IPS-15b (cell line): ENCODE measurements at regions not wholly inside any gene's neighbourhood (a gene's known extent, or its start where the extent isn't known, plus 50 kb on each side); places are given as distances from the start of the nearest gene placed in this dataset.

Experiments
- H3K27me3 ChIP-seq: one replicate; pipeline ENCODE4 v1.6.1; 2013; ENCODE audit warnings: low read length; ENCODE audit not compliant: control insufficient read depth, insufficient read depth
- H3K36me3 ChIP-seq: one replicate; pipeline ENCODE4 v1.6.1; 2013; ENCODE audit warnings: low read length; ENCODE audit not compliant: control insufficient read depth, insufficient read depth
- H3K4me1 ChIP-seq: one replicate; pipeline ENCODE4 v1.6.1; 2013; ENCODE audit warnings: mild to moderate bottlenecking, low read length; ENCODE audit not compliant: control insufficient read depth, insufficient read depth
- H3K4me3 ChIP-seq: one replicate; pipeline ENCODE4 v1.5.1; 2013; ENCODE audit warnings: low read depth, low read length
- H3K9ac ChIP-seq: one replicate; pipeline ENCODE4 v1.6.1; 2013; ENCODE audit warnings: low read depth, mild to moderate bottlenecking, low read length
- H3K9me3 ChIP-seq: one replicate; pipeline ENCODE4 v1.6.1; 2013; ENCODE audit warnings: mild to moderate bottlenecking, low read length; ENCODE audit not compliant: control insufficient read depth, insufficient read depth

- H3K27me3 ChIP-seq = no peaks in the 10 kb centered on the region
- H3K9me3 ChIP-seq = no peaks in the 10 kb centered on the region
- H3K4me1 ChIP-seq = no peaks in the 10 kb centered on the region
- no peak overlapping the region for H3K9ac ChIP-seq
- H3K4me3 ChIP-seq = no peak overlapping the region
- H3K36me3 ChIP-seq = no peaks in the 10 kb centered on the region
These were observed 898.2 kb upstream of the RAG2 start for GRCh38 chr11:37496201-37496600.

GRCh38 chr11:37484298-37484697 is 886.3 kb upstream of the RAG2 start:
- Histone ChIP-seq H3K27me3 (no peaks in the 10 kb centered on the region), H3K36me3 (no peaks in the 10 kb centered on the region), H3K9ac (no peak overlapping the region), H3K9me3 (no peaks in the 10 kb centered on the region), H3K4me1 (no peaks in the 10 kb centered on the region), H3K4me3 (no peak overlapping the region)

- no peaks in the 10 kb centered on the region for H3K4me1 ChIP-seq
- no peaks in the 10 kb centered on the region for H3K9me3 ChIP-seq
- H3K36me3 ChIP-seq = no peaks in the 10 kb centered on the region
- no peak overlapping the region for H3K4me3 ChIP-seq
- H3K27me3 ChIP-seq = no peaks in the 10 kb centered on the region
- H3K9ac ChIP-seq = no peak overlapping the region
These were observed 885.7 kb upstream of the RAG2 start for GRCh38 chr11:37483761-37484160.

- Histone ChIP-seq H3K4me3 (no peak overlapping the region), H3K9me3 (no peaks in the 10 kb centered on the region), H3K36me3 (no peaks in the 10 kb centered on the region), H3K9ac (no peak overlapping the region), H3K27me3 (no peaks in the 10 kb centered on the region), H3K4me1 (no peaks in the 10 kb centered on the region)
These were observed 876.9 kb upstream of the RAG2 start for GRCh38 chr11:37474889-37475288.

GRCh38 chr11:37468344-37468743 is 870.3 kb upstream of the RAG2 start:
- Histone ChIP-seq H3K4me3 (no peak overlapping the region), H3K36me3 (no peaks in the 10 kb centered on the region)

GRCh38 chr11:37465221-37465620 is 867.2 kb upstream of the RAG2 start:
- H3K27me3 ChIP-seq = no peaks in the 10 kb centered on the region
- H3K4me1 ChIP-seq = no peaks in the 10 kb centered on the region
- H3K4me3 ChIP-seq = no peak overlapping the region
- H3K36me3 ChIP-seq = no peaks in the 10 kb centered on the region
- H3K9me3 ChIP-seq = no peaks in the 10 kb centered on the region
- no peak overlapping the region for H3K9ac ChIP-seq

More at GRCh38 chr11:37468344-37468743, 870.3 kb upstream of the RAG2 start:
- H3K27me3 ChIP-seq = no peaks in the 10 kb centered on the region
- H3K9ac ChIP-seq = no peak overlapping the region
- no peaks in the 10 kb centered on the region for H3K4me1 ChIP-seq
- no peaks in the 10 kb centered on the region for H3K9me3 ChIP-seq

- Histone ChIP-seq H3K27me3 (no peaks in the 10 kb centered on the region), H3K9me3 (no peaks in the 10 kb centered on the region), H3K4me1 (no peaks in the 10 kb centered on the region), H3K9ac (no peak overlapping the region), H3K4me3 (no peak overlapping the region), H3K36me3 (no peaks in the 10 kb centered on the region)
These were observed 861.4 kb upstream of the RAG2 start for GRCh38 chr11:37459456-37459855.

GRCh38 chr11:37456746-37457145 is 858.7 kb upstream of the RAG2 start:
- Histone ChIP-seq H3K36me3 (no peaks in the 10 kb centered on the region), H3K4me1 (no peaks in the 10 kb centered on the region), H3K27me3 (no peaks in the 10 kb centered on the region), H3K9me3 (no peaks in the 10 kb centered on the region), H3K4me3 (no peak overlapping the region), H3K9ac (no peak overlapping the region)

- no peaks in the 10 kb centered on the region for H3K27me3 ChIP-seq
- no peak overlapping the region for H3K9ac ChIP-seq
- H3K36me3 ChIP-seq = no peaks in the 10 kb centered on the region
- no peaks in the 10 kb centered on the region for H3K4me1 ChIP-seq
- H3K9me3 ChIP-seq = no peaks in the 10 kb centered on the region
- H3K4me3 ChIP-seq = no peak overlapping the region
These were observed 853.9 kb upstream of the RAG2 start for GRCh38 chr11:37451903-37452302.

- H3K9me3 ChIP-seq = no peaks in the 10 kb centered on the region
- no peaks in the 10 kb centered on the region for H3K27me3 ChIP-seq
- no peak overlapping the region for H3K4me3 ChIP-seq
- H3K36me3 ChIP-seq = no peaks in the 10 kb centered on the region
- H3K4me1 ChIP-seq = no peaks in the 10 kb centered on the region
- no peak overlapping the region for H3K9ac ChIP-seq
These were observed 852.6 kb upstream of the RAG2 start for GRCh38 chr11:37450613-37451012.

- Histone ChIP-seq H3K27me3 (no peaks in the 10 kb centered on the region), H3K9me3 (no peaks in the 10 kb centered on the region), H3K36me3 (no peaks in the 10 kb centered on the region), H3K4me1 (no peaks in the 10 kb centered on the region), H3K4me3 (no peak overlapping the region), H3K9ac (no peak overlapping the region)
These were observed 851.1 kb upstream of the RAG2 start for GRCh38 chr11:37449146-37449545.

- Histone ChIP-seq H3K36me3 (no peaks in the 10 kb centered on the region), H3K27me3 (no peaks in the 10 kb centered on the region)
These were observed 844.5 kb upstream of the RAG2 start for GRCh38 chr11:37442576-37442975.

More at GRCh38 chr11:37442576-37442975, 844.5 kb upstream of the RAG2 start:
- Histone ChIP-seq H3K4me1 (no peaks in the 10 kb centered on the region), H3K4me3 (no peak overlapping the region), H3K9me3 (no peaks in the 10 kb centered on the region), H3K9ac (no peak overlapping the region)
